ENCODE measurements at regions not wholly inside any gene's neighbourhood (a gene's known extent, or its start where the extent isn't known, plus 50 kb on each side); places are given as distances from the start of the nearest gene placed in this dataset.

DNA sequence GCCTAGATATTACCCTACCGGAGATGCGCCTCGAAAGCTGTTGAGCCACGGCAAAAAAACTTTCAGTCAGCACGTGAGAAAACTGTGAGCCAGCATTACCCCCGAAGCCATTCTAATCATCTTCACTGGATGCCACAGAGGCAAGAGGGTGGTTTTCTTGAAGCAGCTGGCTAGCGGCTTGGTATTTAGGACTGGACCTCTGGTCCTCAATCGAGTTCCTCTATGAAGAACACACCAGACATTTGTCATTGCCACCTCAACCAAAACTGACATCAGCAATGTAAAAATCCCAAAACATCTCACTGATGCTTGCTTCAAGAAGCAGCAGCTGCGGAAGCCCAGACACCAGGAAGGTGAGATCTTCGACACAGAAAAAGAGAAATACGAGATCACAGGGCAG is 52.8 kb upstream of the SLC66A3 start:
- TF ChIP-seq CTCF (IDR thresholded peaks at IDR 0.05; ENCODE audit: low read depth, low read length, poor library complexity, severe bottlenecking) = no peak
- no peak for TF ChIP-seq EZH2phosphoT487 (IDR thresholded peaks at IDR 0.05; ENCODE audit: borderline replicate concordance, low read length)
